Renal cortex interstitium (tissue), 11 donors: ENCODE measurements at regions not wholly inside any gene's neighbourhood (a gene's known extent, or its start where the extent isn't known, plus 50 kb on each side); places are given as distances from the start of the nearest gene placed in this dataset.

Experiments
- DNase-seq, 11 donors: peaks; one replicate each; pipeline ENCODE4 v3.0.0-alpha.2; 2013; ENCODE audit warnings: low read depth in 9 of 11, low spot score in 4 of 11; ENCODE audit errors: extremely low read depth in 1 of 11

GRCh38 chr2:121038431-121038830 lies 246.6 kb downstream of the TFCP2L1 start:
- no peak for DNase-seq

- no peak for DNase-seq
Observed at GRCh38 chr2:121038891-121039616, 245.9 kb downstream of the TFCP2L1 start.

GRCh38 chr2:121039679-121040078 lies 245.3 kb downstream of the TFCP2L1 start:
- DNase-seq: no peak

DNA sequence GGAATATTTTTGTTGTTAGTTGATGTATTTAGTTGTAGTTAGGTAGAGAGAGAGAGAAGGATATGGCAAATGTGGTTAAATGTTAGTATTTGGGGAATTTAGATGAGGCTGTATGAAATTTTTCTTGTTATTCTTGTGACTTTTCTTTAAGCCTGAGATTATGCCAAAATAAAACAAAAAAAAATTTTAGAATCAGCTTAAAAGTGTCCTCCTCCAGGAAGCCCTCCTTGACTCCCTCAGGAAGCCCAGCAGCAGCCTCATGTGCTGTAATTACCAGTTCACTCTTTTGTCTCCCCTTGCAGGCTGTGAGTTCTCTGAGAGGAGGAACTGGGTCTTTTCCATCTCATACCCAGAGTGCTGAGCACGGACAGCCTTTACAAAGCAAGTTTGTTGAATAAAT lies 243.5 kb downstream of the TFCP2L1 start:
- DNase-seq: no peak

GRCh38 chr2:121043061-121043826 lies 241.8 kb downstream of the TFCP2L1 start:
- DNase-seq: no peak

GRCh38 chr2:121043827-121044222 lies 241.2 kb downstream of the TFCP2L1 start:
- DNase-seq: no peak

DNA sequence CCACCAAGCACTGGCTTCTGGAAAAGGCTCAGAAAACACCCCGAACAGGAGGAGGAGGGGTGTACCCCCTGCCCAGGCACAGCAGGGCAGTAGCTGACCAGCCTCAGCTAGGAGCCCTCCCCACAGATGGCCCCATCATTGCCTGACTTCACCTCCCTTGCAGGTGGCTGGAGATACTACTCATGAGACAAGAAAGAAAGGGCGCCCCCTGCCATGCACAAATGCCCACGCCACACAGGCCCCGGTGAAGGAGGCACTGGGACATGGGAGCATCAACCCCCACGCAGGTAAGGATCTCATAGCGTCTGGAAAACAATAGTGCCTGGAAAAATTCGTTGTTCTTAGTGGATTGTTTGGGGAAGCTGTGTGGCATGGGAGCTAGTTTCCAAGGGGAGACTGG lies 240.6 kb downstream of the TFCP2L1 start:
- no peak for DNase-seq

- DNase-seq: no peak
Observed at GRCh38 chr2:121045245-121045644, 239.8 kb downstream of the TFCP2L1 start.

DNA sequence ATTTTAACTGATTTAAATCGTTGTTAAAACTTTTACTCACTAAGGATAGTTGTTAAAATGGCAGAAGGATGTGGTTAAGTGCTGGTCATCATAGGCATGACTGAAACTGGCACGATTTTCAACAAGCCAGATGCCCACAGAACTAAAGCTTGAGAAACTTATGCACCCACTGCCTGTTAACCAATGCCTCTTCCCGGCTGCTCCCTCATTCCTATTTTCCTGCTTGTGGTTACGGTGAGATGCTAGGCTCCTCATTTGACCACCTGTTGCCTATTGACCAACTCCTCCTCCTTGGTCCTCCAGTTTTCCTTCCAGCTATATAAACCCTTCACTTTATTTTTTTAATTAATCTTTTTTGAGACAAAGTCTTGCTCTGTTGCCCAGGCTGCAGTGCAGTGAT lies 238.7 kb downstream of the TFCP2L1 start:
- no peak for DNase-seq

DNA sequence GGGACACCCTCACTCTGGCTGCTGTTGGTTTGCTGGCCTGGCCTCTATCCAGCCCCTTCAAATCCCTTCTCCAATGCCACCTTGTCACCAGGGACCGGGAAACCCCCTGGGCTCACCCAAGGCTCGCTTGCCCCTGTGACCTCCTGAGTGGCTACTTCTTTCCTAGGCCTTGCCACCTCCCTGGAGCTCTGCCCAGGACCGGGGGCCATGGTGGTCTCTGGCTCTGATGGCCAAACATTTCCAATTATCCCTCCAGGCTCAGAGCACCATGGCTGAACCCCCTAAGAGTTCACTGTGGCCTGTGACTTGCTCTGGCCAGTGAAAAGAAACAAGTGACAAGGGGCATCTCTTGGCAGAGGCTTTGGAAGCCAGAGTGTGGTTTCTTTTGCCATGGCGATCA lies 237.6 kb downstream of the TFCP2L1 start:
- DNase-seq: no peak

DNA sequence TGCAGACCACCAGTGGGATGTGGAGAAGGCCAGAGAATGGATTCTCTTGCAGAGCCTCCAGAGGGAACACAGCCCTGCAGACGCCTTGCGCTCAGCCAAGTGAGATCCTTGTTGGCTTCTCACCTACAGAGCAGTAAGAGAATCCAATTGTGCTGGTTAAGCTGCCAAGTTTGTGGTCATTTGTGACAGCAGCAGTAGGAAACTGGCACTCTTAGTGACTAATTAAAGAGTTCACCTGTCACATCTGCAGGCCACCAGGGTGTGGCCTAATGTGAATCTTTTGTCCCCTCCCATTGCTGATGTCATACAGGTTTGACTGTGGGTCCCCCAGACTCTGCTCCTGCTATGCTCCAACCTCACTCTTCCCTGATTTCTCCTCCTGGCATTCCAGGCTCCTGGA lies 235.9 kb downstream of the TFCP2L1 start:
- DNase-seq: no peak

DNA sequence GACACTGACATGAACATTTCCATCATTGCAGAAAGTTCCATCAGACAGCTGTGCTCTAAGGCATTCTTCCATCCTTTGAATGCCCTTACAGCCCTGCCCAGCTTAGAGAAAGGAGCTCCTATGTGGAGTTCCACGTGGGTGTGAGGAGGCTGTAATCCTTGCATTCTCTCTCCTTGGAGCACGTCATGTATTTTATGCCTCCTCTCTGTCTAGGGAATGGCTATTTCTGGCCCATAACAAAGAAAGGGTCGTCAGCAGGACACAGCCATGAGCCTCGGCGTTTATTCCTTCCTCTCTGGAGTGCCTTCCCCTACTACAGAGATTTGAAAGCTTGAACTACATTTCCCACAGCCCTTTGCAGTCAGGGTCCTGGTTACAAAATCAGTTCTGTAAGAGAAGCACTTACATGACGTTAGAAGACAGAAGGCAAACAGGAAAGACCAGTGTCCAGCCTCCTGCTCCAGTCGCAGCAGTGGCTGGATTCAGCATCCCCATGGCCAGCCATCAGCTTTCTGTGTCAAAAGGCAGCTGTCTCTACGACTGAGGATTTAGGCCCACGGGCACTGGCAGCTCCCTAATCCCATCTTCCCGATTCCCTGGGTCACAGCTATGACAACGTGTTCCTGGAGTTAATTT lies 234.9 kb downstream of the TFCP2L1 start:
- no peak for DNase-seq

DNA sequence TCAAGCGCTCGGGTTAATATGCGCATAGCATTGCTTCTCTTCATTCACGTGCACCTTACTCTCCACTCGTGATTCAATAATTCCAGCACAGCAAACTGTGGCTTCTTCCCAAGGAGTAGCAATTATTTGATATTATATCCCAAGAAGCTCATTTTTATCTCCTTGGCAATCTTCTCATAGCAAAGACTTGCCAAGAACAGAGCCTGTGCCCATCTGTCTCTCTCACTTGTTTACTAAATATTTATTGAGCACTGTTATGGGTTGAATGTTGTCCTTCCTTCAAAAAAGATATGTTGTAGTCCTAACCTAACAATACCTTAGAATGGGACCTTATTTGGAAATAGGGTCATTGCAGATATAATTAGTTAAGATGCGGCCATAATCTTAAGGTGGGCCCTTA lies 233.7 kb downstream of the TFCP2L1 start:
- DNase-seq: no peak

GRCh38 chr2:121052023-121052422 lies 233.0 kb downstream of the TFCP2L1 start:
- DNase-seq: no peak

DNA sequence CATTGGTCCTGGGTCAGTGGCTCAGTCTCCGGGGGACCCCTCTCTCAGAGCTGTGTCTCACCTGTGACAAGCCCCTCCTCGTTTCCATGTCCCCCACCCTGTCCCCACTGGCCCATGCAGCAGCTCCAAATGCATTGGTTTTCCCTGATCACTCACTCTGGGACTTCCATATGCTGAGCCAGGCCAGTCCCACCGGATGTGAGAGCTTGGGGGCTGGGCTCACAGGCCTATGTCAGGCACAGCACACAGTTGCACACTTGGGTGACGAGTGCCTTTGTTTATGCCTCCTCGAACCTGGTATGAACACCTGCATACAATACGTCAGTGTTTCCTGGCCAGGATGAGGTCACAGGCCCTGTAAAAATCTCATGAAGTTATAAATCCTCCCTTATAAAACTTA lies 232.5 kb downstream of the TFCP2L1 start:
- no peak for DNase-seq

- DNase-seq: no peak
Observed at GRCh38 chr2:121055088-121055487, 229.9 kb downstream of the TFCP2L1 start.

DNA sequence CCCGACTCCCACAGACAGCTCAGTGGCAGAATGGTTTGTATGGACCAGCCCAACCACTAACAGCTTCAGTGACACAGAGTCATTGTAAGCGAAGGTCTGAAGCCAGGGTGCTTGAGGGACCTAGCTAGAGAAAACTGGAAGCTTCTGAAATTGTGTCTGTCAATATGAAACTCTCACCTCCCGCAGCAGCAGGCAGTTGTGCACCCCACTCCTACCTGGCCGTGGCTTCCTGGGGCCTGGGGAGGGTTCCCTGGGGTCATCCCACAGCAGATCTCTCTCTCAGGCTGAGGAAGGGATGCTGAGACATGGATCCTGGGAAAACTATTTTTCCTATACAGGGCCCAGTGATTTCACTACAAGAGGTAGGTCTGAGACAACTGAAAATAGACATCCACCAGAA lies 229.5 kb downstream of the TFCP2L1 start:
- no peak for DNase-seq

- DNase-seq: no peak
Observed at GRCh38 chr2:121058852-121059558, 226.0 kb downstream of the TFCP2L1 start.
